RPMI8226 (cell line): ENCODE measurements at regions not wholly inside any gene's neighbourhood (a gene's known extent, or its start where the extent isn't known, plus 50 kb on each side); places are given as distances from the start of the nearest gene placed in this dataset.

Experiments used
- DNase-seq: peaks from one replicate; pipeline ENCODE4 v3.0.0-alpha.2; 2015

DNA sequence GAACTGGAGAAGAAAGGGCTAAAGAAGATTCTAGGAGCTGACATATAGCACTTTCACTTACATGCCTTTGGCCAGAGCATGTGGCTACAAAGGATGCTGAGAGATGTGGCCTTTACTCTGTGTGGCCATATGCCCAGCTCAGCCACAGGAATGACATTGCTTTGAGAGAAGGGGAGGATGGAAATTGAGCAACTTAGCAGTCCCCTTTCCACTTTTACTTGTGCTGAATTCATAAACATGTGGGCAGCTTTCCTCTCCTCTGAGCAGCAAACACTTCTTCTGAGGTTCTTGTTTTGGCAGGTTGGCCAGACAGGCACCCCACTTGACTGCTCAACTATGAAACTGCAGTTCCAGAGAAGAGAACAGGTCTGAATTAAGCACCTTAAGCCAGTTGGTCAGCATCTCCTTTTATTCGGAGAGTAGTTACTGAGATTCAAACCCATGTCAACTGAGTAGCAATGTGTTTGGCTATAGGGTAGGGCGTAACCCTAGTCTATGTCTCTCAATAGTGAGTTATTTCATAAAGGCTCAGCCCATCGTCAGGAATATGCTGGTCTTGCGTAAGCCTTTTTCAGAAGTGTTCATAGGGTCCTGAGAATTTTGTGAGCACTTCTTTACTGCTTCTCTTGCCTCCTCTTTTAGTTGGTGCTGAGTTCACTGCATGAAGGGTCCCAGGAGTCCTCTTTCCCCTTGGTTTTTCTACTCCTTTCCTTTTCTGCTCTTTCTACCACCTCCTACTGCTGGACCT is 134.5 kb downstream of the PALM2AKAP2 start:
- DNase-seq = peak; percentile 40

- no peak for DNase-seq
These were observed 136.3 kb downstream of the PALM2AKAP2 start for GRCh38 chr9:109916316-109916715.

GRCh38 chr9:109918339-109919163 is 138.6 kb downstream of the PALM2AKAP2 start:
- peak; percentile 85 for DNase-seq

GRCh38 chr9:109919736-109920408 is 139.9 kb downstream of the PALM2AKAP2 start:
- peak; percentile 60 for DNase-seq

DNA sequence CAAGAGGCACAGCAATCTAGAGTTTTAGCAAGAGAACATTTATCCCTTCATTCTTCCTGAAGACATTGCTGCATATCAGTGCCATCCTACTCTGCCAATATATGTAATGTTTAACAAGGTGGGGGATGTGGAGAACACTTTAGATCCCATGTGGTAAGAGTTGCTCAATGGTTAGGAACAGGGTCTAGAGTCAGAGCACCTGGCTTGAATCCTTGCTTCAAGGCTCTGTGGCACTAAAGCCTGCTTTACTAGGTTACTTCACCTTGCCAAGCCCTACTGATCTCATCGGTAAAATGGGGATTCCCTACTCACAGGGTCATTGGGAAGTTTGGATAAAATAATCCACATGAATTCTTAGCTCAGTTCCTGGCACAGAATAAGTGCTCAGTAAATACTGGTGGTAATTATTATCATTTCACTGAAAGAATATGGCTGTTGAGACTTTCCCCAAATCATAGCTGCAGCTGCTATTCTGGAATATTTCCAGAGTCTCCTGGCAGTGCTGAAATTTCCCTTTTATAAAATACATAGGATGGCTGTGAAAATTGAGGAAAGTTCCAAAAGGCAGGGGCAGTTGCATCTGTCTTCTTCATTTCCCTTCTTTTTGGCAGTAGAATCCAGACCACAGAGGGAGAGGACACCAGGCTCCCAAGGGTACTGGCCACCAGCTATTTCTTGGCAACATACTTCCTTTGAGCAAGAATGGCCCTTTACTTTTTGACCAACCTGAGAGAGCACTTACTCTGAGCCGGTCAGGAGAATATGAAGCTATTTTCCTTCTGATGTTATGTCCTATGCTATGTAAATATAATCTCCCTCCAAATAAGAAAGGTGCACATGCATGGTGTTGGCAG is 142.8 kb downstream of the PALM2AKAP2 start:
- no peak for DNase-seq

DNA sequence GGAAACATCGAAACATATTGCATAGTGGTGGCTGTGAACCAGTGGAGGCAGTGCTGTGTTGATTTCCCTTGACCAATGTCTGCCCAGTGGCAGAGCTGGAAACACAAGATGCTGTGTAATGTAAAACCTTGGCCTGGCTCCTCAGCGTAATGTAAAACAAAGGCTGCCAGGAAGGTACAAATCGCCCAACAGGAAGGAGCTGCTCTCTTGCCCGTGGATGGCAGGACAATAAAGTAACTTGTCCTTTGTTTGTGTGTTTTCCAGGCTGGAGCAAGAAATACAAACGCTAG is 143.4 kb downstream of the PALM2AKAP2 start:
- DNase-seq = no peak

GRCh38 chr9:109923806-109924205 is 143.8 kb downstream of the PALM2AKAP2 start:
- no peak for DNase-seq

GRCh38 chr9:109925799-109926198 is 145.8 kb downstream of the PALM2AKAP2 start:
- no peak for DNase-seq

- DNase-seq = no peak
These were observed 146.4 kb downstream of the PALM2AKAP2 start for GRCh38 chr9:109926421-109926869.

GRCh38 chr9:109931623-109932022 is 151.6 kb downstream of the PALM2AKAP2 start:
- DNase-seq = no peak

- DNase-seq = no peak
These were observed 154.3 kb downstream of the PALM2AKAP2 start for GRCh38 chr9:109934136-109934856.

DNA sequence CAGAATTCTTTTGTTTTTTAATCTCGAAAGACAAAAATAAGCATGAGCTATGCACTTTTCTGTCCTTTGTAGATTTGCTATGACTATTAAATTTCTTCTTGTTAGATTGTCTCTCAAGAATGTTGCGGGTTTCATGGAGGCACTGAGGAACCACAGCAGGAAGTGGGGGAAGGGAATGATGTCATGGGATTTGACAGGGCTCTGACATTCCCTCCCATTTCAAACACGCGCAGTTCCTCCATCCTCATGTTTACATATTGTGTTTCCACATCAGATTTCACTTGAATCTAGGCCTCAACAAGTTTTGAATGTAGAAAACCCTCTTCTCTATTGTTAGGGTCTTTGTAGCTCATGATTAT is 154.8 kb downstream of the PALM2AKAP2 start:
- DNase-seq = no peak

GRCh38 chr9:109935406-109936087 is 155.5 kb downstream of the PALM2AKAP2 start:
- DNase-seq = no peak

DNA sequence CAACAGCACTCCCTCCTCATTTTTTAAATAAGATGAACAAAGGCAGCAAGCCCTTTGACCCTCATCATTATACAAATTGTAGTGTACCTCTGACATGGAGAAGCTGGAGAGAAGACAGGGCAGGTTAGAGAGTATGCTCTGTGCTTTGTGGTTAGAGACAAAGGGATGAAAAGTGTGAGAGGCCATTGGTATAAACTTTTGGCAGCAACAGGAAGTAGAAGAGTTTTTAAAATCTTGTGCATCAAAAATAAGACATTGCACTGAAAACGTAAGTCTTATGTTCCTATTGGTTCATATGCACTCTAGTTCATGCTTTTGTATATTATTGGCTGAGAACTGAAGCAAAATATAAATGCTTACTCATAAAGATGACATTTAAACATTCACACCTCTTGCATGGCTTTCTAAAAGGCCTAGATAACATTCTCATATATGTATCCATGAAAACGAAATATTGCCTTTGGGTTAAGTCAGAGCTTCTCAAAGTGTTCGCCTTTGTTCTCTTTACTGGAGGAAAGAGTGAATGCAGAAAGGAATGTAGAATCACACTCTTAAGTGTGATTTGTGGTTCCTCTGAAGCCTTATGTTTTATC is 158.0 kb downstream of the PALM2AKAP2 start:
- no peak for DNase-seq

DNA sequence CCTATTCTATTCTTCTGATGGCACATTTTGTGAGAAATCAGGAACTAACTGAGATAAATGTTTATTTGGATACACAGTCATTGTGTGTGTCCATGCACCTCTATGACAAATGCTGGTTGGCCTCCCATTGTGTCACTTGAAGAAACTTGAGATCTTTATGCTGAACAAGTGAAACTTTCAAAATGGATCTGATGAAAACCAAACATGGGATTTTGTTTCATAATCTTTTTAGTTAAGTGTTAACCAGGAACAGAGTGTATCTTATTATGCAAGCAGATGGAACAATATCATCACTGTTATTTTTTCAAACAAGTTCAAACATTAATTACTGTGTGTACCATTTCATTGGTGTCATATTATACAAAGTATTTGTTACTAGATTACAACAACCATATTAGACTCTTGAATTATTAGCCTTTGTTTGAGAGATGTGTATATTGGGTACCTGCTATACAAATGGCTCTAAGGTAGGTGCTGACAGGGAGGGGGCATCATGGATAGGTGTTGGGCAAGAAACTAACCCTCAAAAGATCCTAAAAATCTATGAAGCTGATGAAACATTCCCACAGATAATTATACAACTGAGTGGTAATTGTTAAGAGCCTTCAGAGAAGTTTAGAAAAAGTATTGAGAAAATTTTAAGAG is 159.8 kb downstream of the PALM2AKAP2 start:
- DNase-seq = no peak

- DNase-seq = no peak
These were observed 160.6 kb downstream of the PALM2AKAP2 start for GRCh38 chr9:109940561-109940960.

DNA sequence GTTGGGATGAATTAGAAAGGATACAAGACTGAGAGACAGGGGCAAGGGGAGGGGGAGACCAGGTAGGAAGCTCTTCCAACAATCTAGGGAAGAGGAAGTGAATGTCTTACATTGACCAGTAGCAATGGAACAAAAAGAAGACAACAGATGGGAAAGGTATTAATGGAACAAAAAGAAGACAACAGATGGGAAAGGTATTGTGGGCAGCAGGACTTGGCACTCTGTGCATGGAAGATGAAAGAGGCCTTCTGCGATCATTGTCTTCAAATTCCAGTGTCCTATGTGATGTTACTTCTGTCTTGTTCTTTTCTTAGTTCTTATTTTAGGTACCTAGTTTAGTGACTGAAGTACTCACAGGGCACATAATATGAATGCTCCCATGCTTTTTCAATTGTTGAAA is 161.8 kb downstream of the PALM2AKAP2 start:
- DNase-seq = no peak

- no peak for DNase-seq
These were observed 165.6 kb downstream of the PALM2AKAP2 start for GRCh38 chr9:109945573-109945972.

GRCh38 chr9:109948453-109948852 is 168.5 kb downstream of the PALM2AKAP2 start:
- no peak for DNase-seq

GRCh38 chr9:109950710-109951443 is 170.9 kb downstream of the PALM2AKAP2 start:
- DNase-seq = no peak
